OCI-LY7 (cell line): ENCODE measurements at regions not wholly inside any gene's neighbourhood (a gene's known extent, or its start where the extent isn't known, plus 50 kb on each side); places are given as distances from the start of the nearest gene placed in this dataset.

Source experiments
- BruUV-seq: library from RNA; stranded (reverse); fragments of 400-500 nt; replicated peaks from 2 replicates; lab custom pipeline; 2021; lab: Mats Ljungman, UMichigan
- CTCF ChIA-PET: fragments of 300-600 bp; sonication (Branson Sonifier 250); formaldehyde crosslinking; loops from one replicate; lab custom pipeline; 2022; ENCODE audit warnings: antibody characterized with exemption; ENCODE audit not compliant: unreplicated experiment; lab: Charles Lee
- POLR2A ChIA-PET: fragments of 300-600 bp; sonication (Branson Sonifier 250); formaldehyde crosslinking; loops from one replicate; lab custom pipeline; 2022; ENCODE audit warnings: antibody characterized with exemption; lab: Charles Lee
- DNase-seq: peaks from one replicate; pipeline ENCODE4 v3.0.0-alpha.2; 2015; ENCODE audit warnings: low spot score
- H2AFZ ChIP-seq: fragments of 200-600 bp; sonication (generic), shearing (Covaris generic); 2 replicates; pipeline ENCODE4 v1.6.1; 2014; ENCODE audit warnings: mild to moderate bottlenecking, antibody characterized with exemption, low read length, moderate library complexity
- H3K27ac ChIP-seq: fragments of 200-600 bp; sonication (generic); 2 replicates; pipeline ENCODE4 v1.5.1; 2014; ENCODE audit warnings: mixed run types, low read depth, mild to moderate bottlenecking, moderate library complexity, low read length, inconsistent platforms; ENCODE audit not compliant: poor library complexity, severe bottlenecking
- H3K36me3 ChIP-seq: fragments of 200-600 bp; sonication (generic); 2 replicates; pipeline ENCODE4 v1.6.1; 2014; ENCODE audit warnings: mild to moderate bottlenecking, antibody characterized with exemption, low read length, moderate library complexity, mixed read lengths; ENCODE audit not compliant: insufficient read depth
- H3K4me1 ChIP-seq: fragments of 200-600 bp; sonication (generic); 2 replicates; pipeline ENCODE4 v1.5.1; 2014; ENCODE audit warnings: mild to moderate bottlenecking, low read length; ENCODE audit not compliant: insufficient read depth, poor library complexity, severe bottlenecking
- H3K4me2 ChIP-seq: fragments of 200-600 bp; sonication (generic); 2 replicates; pipeline ENCODE4 v1.6.1; 2014; ENCODE audit warnings: mild to moderate bottlenecking, low read length
- H3K4me3 ChIP-seq: fragments of 200-600 bp; sonication (generic); 2 replicates; pipeline ENCODE4 v1.5.1; 2014; ENCODE audit warnings: mild to moderate bottlenecking, low read depth, low read length; ENCODE audit not compliant: poor library complexity, severe bottlenecking
- H3K79me2 ChIP-seq: fragments of 200-600 bp; sonication (generic); 2 replicates; pipeline ENCODE4 v1.6.1; 2016; ENCODE audit warnings: low read depth, mild to moderate bottlenecking, low read length, moderate library complexity, mixed read lengths; ENCODE audit not compliant: insufficient read depth
- H3K9me2 ChIP-seq: fragments of 200-600 bp; sonication (generic); 2 replicates; pipeline ENCODE4 v1.6.1; 2016; ENCODE audit warnings: mild to moderate bottlenecking, low read length, mixed read lengths; ENCODE audit not compliant: insufficient read depth
- H3K9me3 ChIP-seq: fragments of 200-600 bp; sonication (generic); 2 replicates; pipeline ENCODE4 v1.6.1; 2014; ENCODE audit warnings: mild to moderate bottlenecking, mixed run types, low read length, mixed read lengths
- H4K20me1 ChIP-seq: fragments of 200-600 bp; sonication (generic); 2 replicates; pipeline ENCODE4 v1.6.1; 2014; ENCODE audit warnings: mild to moderate bottlenecking, antibody characterized with exemption, low read length, moderate library complexity, mixed read lengths; ENCODE audit not compliant: insufficient read depth
- CTCF ChIP-seq: fragments of 200-600 bp; sonication (generic); conservative IDR thresholded peaks from 2 replicates; pipeline ENCODE4 v1.5.1; 2014; ENCODE audit warnings: mild to moderate bottlenecking, antibody characterized with exemption, low read length, moderate library complexity, mixed read lengths
- EZH2phosphoT487 ChIP-seq: fragments of 200-600 bp; sonication (generic); IDR thresholded peaks from 2 replicates; pipeline ENCODE4 v1.6.1; 2018; ENCODE audit warnings: low read depth, borderline replicate concordance, mild to moderate bottlenecking, mixed run types, antibody characterized with exemption, low read length, moderate library complexity, mixed read lengths
- intact Hi-C: fragments of 100-400 bp; cut with micrococcal nuclease; formaldehyde crosslinking; loops from one replicate; pipeline ENCODE4 v1.10.0; 2022; ENCODE audit not compliant: unreplicated experiment

- no peak overlapping the region for H3K4me3 ChIP-seq
- no peaks in the 10 kb centered on the region for H4K20me1 ChIP-seq
- no peaks in the 10 kb centered on the region for H3K79me2 ChIP-seq
- H3K4me1 ChIP-seq = no peaks in the 10 kb centered on the region
- no TSS peak for BruUV-seq
- H3K9me3 ChIP-seq = peaks cover 10% of the 10 kb centered on the region; the same call in 1 of the 2 replicates
- no peak overlapping the region for H3K27ac ChIP-seq
- H3K9me2 ChIP-seq = no peaks in the 10 kb centered on the region
- CTCF ChIA-PET = no interaction called here
- H3K36me3 ChIP-seq = no peaks in the 10 kb centered on the region
- POLR2A ChIA-PET = no interaction called here
- no peak overlapping the region for H2AFZ ChIP-seq
- no peak for TF ChIP-seq CTCF
- TF ChIP-seq EZH2phosphoT487 = no peak
- no peak overlapping the region for H3K4me2 ChIP-seq
- DNase-seq = no peak
- intact Hi-C loops = no loop called here
Measured at GRCh38 chr14:27929797-27930347, 836.7 kb upstream of the FOXG1 start.

DNA sequence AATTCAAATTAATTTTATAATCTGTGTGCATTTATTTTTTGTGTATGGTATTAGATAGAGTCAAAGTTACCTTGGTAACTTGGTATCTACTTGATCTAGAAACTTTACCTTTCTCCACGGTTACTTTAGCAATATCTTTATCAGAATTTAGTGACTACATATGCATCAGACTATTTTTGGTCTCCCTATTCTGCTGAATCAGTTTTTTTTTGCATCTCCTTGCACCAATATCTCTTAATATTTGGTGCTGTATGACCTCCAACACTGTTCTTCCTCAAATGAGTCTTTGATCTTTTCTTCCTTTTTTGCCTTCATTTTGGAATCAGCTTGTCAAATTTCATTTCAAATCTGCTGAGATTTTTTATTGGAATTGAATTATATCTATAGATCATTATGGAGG is 828.2 kb upstream of the FOXG1 start:
- TF ChIP-seq CTCF (no peak), EZH2phosphoT487 (no peak)
- DNase-seq = no peak
- Histone ChIP-seq H3K4me3 (no peak overlapping the region), H3K36me3 (no peaks in the 10 kb centered on the region), H2AFZ (no peak overlapping the region), H3K79me2 (no peaks in the 10 kb centered on the region), H3K27ac (no peak overlapping the region), H3K4me1 (no peaks in the 10 kb centered on the region), H3K9me3 (0 out of 2 replicates have a peak, but pooled peaks cover 4% of the 10 kb centered on the region), H4K20me1 (no peaks in the 10 kb centered on the region), H3K9me2 (no peaks in the 10 kb centered on the region), H3K4me2 (no peak overlapping the region)
- BruUV-seq = no TSS peak
- intact Hi-C loops = no loop called here
- CTCF ChIA-PET = no interaction called here
- POLR2A ChIA-PET = no interaction called here

DNA sequence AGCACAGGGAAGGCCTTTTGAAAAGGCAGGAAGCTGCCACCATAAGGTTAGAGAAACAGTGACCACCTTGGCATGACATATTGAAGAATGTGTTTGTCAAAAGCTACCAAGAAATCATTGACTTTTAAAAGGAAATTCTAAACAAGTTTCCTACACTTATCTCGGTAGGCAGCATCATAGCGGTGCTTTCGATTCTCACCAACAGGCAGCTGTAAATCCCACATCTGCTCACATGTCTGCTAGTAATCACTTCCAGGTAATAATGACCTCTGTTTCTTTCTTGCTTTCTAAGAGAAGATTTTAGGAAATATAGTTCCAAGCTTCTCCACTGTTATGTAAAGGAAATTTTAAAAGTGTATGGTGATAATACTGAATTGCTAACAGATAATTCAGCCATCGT is 821.1 kb upstream of the FOXG1 start:
- Histone ChIP-seq H3K79me2 (no peaks in the 10 kb centered on the region), H3K27ac (no peak overlapping the region), H3K4me1 (no peaks in the 10 kb centered on the region), H2AFZ (no peak overlapping the region), H3K9me3 (no peaks in the 10 kb centered on the region; the same call in 1 of the 2 replicates), H4K20me1 (no peaks in the 10 kb centered on the region), H3K4me2 (no peak overlapping the region), H3K36me3 (no peaks in the 10 kb centered on the region), H3K4me3 (no peak overlapping the region), H3K9me2 (no peaks in the 10 kb centered on the region)
- no TSS peak for BruUV-seq
- DNase-seq = no peak
- TF ChIP-seq CTCF (no peak), EZH2phosphoT487 (no peak)
- CTCF ChIA-PET = no interaction called here
- intact Hi-C loops = no loop called here
- POLR2A ChIA-PET = no interaction called here
